ENCODE measurements at regions not wholly inside any gene's neighbourhood (a gene's known extent, or its start where the extent isn't known, plus 50 kb on each side); places are given as distances from the start of the nearest gene placed in this dataset.

DNA sequence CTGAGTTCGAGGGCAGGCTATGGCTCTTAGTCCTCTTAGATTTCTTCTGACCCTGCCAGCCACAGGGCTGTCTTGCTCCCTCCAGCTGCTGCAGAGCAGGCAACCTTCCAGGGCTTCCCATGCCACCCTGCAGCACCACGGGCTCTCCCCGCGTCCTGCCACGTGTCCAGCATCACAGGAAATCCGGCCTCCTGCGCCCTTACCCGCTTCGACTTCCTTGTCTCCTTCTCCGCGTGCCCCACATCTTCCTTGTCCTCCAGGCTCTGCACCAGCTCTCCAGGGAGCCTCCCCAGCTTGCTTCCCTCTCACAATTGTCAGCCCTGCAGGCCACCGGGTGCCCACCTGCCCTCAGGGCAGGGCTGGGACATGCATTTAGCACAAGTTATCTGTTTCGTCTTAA, 253.5 kb downstream of the DCDC2C start:
- TF ChIP-seq, protein P1, sequence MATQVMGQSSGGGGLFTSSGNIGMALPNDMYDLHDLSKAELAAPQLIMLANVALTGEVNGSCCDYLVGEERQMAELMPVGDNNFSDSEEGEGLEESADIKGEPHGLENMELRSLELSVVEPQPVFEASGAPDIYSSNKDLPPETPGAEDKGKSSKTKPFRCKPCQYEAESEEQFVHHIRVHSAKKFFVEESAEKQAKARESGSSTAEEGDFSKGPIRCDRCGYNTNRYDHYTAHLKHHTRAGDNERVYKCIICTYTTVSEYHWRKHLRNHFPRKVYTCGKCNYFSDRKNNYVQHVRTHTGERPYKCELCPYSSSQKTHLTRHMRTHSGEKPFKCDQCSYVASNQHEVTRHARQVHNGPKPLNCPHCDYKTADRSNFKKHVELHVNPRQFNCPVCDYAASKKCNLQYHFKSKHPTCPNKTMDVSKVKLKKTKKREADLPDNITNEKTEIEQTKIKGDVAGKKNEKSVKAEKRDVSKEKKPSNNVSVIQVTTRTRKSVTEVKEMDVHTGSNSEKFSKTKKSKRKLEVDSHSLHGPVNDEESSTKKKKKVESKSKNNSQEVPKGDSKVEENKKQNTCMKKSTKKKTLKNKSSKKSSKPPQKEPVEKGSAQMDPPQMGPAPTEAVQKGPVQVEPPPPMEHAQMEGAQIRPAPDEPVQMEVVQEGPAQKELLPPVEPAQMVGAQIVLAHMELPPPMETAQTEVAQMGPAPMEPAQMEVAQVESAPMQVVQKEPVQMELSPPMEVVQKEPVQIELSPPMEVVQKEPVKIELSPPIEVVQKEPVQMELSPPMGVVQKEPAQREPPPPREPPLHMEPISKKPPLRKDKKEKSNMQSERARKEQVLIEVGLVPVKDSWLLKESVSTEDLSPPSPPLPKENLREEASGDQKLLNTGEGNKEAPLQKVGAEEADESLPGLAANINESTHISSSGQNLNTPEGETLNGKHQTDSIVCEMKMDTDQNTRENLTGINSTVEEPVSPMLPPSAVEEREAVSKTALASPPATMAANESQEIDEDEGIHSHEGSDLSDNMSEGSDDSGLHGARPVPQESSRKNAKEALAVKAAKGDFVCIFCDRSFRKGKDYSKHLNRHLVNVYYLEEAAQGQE (IDR thresholded peaks at IDR 0.05; ENCODE audit: insufficient read depth in 1 of 2, low read depth in 2 of 2, low read length in 2 of 2): no peak
- TF ChIP-seq POLR2AphosphoS5 (IDR thresholded peaks at IDR 0.05; ENCODE audit: low read depth, low read length) (no peak), FOXP2 (optimal IDR thresholded peaks at IDR 0.05; ENCODE audit: borderline replicate concordance, extremely low read depth, extremely low read length, insufficient read depth) (no peak), TAF1 (IDR thresholded peaks at IDR 0.05; ENCODE audit: borderline replicate concordance, insufficient read depth, low read length) (no peak), SIN3A (IDR thresholded peaks at IDR 0.05; ENCODE audit: borderline replicate concordance, insufficient read depth, low read length) (no peak)

DNA sequence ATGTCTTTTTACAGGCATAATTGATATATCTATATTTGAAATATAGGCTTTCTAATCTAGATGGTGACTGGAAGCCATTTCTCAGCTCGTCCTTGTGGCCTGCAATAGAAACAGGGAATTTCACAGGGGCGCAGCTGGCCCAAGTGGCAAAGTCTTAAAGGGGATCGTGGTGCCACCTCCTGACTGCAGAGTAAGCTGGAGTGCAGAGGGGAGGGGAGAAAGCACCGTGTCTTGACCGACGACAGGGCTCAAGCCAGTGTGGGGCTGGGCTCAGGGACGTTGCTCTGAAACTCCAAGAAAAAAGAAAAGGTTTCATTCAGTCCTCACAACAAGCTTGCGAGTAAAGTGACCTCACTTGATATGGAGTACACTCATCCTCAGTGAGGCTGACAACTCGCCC, 255.1 kb downstream of the DCDC2C start:
- TF ChIP-seq SIN3A (IDR thresholded peaks at IDR 0.05; ENCODE audit: borderline replicate concordance, insufficient read depth, low read length) (no peak), TAF1 (IDR thresholded peaks at IDR 0.05; ENCODE audit: borderline replicate concordance, insufficient read depth, low read length) (no peak), FOXP2 (optimal IDR thresholded peaks at IDR 0.05; ENCODE audit: borderline replicate concordance, extremely low read depth, extremely low read length, insufficient read depth) (no peak), POLR2AphosphoS5 (IDR thresholded peaks at IDR 0.05; ENCODE audit: low read depth, low read length) (no peak)
- TF ChIP-seq, protein P1 (IDR thresholded peaks at IDR 0.05; ENCODE audit: insufficient read depth in 1 of 2, low read depth in 2 of 2, low read length in 2 of 2): no peak

DNA sequence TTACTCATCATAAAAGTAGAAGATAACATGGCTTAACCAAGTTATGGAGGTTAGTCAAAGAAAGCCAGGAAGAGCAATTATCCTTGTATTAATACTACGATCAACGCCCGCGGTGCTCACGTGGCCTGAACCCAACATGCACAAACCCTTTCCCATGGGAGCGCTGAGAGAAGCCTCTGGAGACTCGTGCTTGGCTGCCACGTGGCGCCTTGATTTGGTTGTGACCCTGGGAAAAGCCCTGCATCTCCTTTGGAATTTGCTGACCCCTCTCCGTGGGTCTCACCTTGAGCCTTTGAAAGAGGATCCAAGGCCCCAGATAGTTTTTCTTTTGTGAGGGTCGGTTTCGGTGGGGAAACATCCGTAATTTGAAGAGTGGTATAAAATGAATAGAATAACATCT, 255.6 kb downstream of the DCDC2C start:
- TF ChIP-seq TAF1 (IDR thresholded peaks at IDR 0.05; ENCODE audit: borderline replicate concordance, insufficient read depth, low read length) (no peak), SIN3A (IDR thresholded peaks at IDR 0.05; ENCODE audit: borderline replicate concordance, insufficient read depth, low read length) (no peak), POLR2AphosphoS5 (IDR thresholded peaks at IDR 0.05; ENCODE audit: low read depth, low read length) (no peak), FOXP2 (optimal IDR thresholded peaks at IDR 0.05; ENCODE audit: borderline replicate concordance, extremely low read depth, extremely low read length, insufficient read depth) (no peak)
- TF ChIP-seq, protein P1 (IDR thresholded peaks at IDR 0.05; ENCODE audit: insufficient read depth in 1 of 2, low read depth in 2 of 2, low read length in 2 of 2): no peak

DNA sequence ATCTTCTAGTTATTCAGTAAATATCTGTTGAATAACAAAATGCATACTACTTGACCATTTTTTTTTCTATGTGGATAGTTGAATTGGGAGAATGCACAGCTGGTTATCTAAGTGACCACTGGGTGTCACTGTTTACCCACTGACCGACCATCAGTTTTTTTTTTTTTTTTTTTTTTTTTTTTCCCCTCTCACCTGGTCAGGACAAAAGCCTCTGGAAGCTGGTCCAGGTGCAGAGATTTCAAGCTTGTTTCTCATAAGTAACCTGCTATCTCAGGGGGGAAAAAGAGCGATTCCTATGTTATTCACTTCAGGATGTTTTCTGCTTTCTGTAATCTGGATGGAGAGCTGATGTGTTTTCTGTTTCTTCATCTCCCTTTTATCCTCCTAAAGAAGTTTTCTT, 256.0 kb downstream of the DCDC2C start:
- no peak for TF ChIP-seq TAF1 (IDR thresholded peaks at IDR 0.05; ENCODE audit: borderline replicate concordance, insufficient read depth, low read length)
- TF ChIP-seq POLR2AphosphoS5 (IDR thresholded peaks at IDR 0.05; ENCODE audit: low read depth, low read length): no peak
- TF ChIP-seq SIN3A (IDR thresholded peaks at IDR 0.05; ENCODE audit: borderline replicate concordance, insufficient read depth, low read length): no peak
- no peak for TF ChIP-seq FOXP2 (optimal IDR thresholded peaks at IDR 0.05; ENCODE audit: borderline replicate concordance, extremely low read depth, extremely low read length, insufficient read depth)
- TF ChIP-seq, protein P1 (IDR thresholded peaks at IDR 0.05; ENCODE audit: insufficient read depth in 1 of 2, low read depth in 2 of 2, low read length in 2 of 2): no peak

DNA sequence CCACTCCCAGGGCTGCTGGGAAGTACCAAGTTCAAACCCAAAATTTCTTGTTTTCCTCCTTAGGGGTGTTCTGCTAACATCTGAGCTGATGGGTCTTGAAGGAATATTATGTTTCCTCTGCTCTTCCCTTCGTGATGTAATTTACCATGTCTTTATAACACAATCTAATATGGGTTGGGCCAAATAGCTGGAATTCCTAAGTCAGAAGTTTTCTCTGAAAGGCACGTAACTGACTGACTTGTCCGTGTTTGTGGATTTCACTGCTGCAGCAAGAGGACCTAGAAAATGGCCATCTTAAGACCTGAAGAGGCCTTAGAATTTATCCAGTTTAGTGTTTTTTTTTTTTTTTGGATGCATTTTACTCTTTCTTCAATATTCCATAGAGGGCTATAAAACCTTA, 256.7 kb downstream of the DCDC2C start:
- no peak for TF ChIP-seq SIN3A (IDR thresholded peaks at IDR 0.05; ENCODE audit: borderline replicate concordance, insufficient read depth, low read length)
- no peak for TF ChIP-seq TAF1 (IDR thresholded peaks at IDR 0.05; ENCODE audit: borderline replicate concordance, insufficient read depth, low read length)
- TF ChIP-seq FOXP2 (optimal IDR thresholded peaks at IDR 0.05; ENCODE audit: borderline replicate concordance, extremely low read depth, extremely low read length, insufficient read depth): no peak
- TF ChIP-seq, protein P1 (IDR thresholded peaks at IDR 0.05; ENCODE audit: insufficient read depth in 1 of 2, low read depth in 2 of 2, low read length in 2 of 2): no peak
